Stomach smooth muscle (tissue), 2 donors: ENCODE measurements at regions not wholly inside any gene's neighbourhood (a gene's known extent, or its start where the extent isn't known, plus 50 kb on each side); places are given as distances from the start of the nearest gene placed in this dataset.
"Not testable (repeated sequence)": the region's sequence is repeated elsewhere in the genome, so short reads cannot be mapped to it uniquely, and the experiment has no call there.

Experiments used
- H3K27ac ChIP-seq: one replicate; pipeline ENCODE4 v1.7.0; 2013; ENCODE audit warnings: mild to moderate bottlenecking, low read length, inconsistent platforms
- H3K27me3 ChIP-seq, 2 donors: one replicate each; pipeline ENCODE4 v1.7.0; 2013; ENCODE audit warnings: low read length in 2 of 2; ENCODE audit not compliant: insufficient read depth in 2 of 2, control insufficient read depth in 1 of 2
- H3K36me3 ChIP-seq, 2 donors: one replicate each; pipeline ENCODE4 v1.7.0; 2013; ENCODE audit warnings: low read length in 2 of 2; ENCODE audit not compliant: control insufficient read depth in 2 of 2, insufficient read depth in 2 of 2
- H3K4me1 ChIP-seq: one replicate; pipeline ENCODE4 v1.7.0; 2013; ENCODE audit warnings: low read length; ENCODE audit not compliant: control insufficient read depth, insufficient read depth
- H3K4me3 ChIP-seq, 2 donors: one replicate each; pipeline ENCODE4 v1.7.0; 2013; ENCODE audit warnings: low read length in 2 of 2
- H3K9ac ChIP-seq, 2 donors: one replicate each; pipeline ENCODE4 v1.7.0; 2013; ENCODE audit warnings: low read length in 2 of 2, mild to moderate bottlenecking in 1 of 2
- H3K9me3 ChIP-seq, 2 donors: one replicate each; pipeline ENCODE4 v1.7.0; 2013; ENCODE audit warnings: low read length in 2 of 2; ENCODE audit not compliant: control insufficient read depth in 2 of 2
- donor health status: healthy.
- donor health status: Pancreatic carcinoma.

DNA sequence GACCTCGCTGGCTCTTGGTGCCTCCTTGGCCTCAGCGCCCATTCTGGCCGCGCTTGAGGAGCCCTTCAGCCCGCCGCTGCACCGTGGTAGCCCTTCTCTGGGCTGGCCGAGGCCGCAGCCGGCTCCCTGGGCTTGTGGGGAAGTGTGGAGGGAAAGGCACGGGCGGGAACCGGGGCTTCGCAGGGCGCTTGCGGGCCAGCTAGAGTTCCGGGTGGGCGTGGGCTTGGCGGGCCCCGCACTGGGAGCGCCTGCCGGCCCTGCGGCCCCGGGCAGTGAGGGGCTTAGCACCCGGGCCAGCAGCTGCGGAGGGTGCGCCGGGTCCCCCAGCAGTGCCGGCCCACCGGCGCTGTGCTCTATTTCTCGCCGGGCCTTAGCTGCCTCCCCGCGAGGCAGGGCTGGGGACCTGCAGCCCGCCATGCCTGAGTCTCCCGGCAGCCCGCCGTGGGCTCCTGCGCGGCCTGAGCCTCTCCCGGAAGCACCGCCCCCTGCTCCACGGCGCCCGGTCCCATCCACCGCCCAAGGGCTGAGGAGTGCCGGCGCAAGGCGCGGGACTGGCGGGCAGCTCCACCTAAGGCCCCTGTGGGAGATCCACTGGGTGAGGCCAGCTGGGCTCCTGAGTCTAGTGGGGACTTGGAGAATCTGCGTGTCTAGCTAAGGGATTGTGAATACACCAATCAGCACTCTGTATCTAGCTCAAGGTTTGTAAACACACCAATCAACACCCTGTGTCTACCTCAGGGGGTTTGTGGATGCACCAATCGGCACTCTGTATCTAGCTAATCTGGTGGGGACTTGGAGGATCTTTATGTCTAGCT lies 141.1 kb downstream of the SLCO4C1 start:
- H3K36me3 ChIP-seq, H3K4me3 ChIP-seq, H3K4me1 ChIP-seq, H3K27me3 ChIP-seq, H3K9me3 ChIP-seq, H3K9ac ChIP-seq, H3K27ac ChIP-seq: not testable (repeated sequence)

- H3K9me3 ChIP-seq = no peaks in the 10 kb centered on the region
- no peak overlapping the region for H3K4me3 ChIP-seq
- no peaks in the 10 kb centered on the region for H3K4me1 ChIP-seq
- no peaks in the 10 kb centered on the region for H3K27me3 ChIP-seq
- H3K27ac ChIP-seq = no peak overlapping the region
- H3K9ac ChIP-seq = no peak overlapping the region
- H3K36me3 ChIP-seq = no peaks in the 10 kb centered on the region
Observed at GRCh38 chr5:102154291-102154690, 141.8 kb downstream of the SLCO4C1 start.

- no peaks in the 10 kb centered on the region for H3K4me1 ChIP-seq
- no peak overlapping the region for H3K27ac ChIP-seq
- no peak overlapping the region for H3K9ac ChIP-seq
- H3K36me3 ChIP-seq = no peaks in the 10 kb centered on the region
- H3K4me3 ChIP-seq = no peak overlapping the region
- no peaks in the 10 kb centered on the region for H3K9me3 ChIP-seq
- no peaks in the 10 kb centered on the region for H3K27me3 ChIP-seq
Observed at GRCh38 chr5:102153003-102153759, 142.9 kb downstream of the SLCO4C1 start.

DNA sequence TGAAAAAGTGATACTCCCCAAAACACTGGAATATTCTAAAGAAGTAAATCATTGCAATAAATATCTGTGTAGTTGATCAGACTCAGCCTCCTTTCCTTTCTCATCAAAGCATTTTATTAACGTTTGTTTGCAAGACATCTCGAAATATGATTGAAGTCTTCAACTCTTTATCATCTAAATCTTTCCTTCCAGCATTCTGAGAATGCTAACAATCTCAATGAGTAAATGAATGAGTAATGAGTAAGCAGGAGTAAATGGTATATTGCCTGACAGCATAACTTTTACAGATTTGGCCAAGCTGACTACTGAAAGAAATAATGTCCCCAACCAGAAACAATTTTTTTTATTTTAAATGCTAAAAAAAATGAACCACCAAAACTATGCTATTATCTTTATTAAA lies 157.1 kb downstream of the SLCO4C1 start:
- H3K9me3 ChIP-seq = no peaks in the 10 kb centered on the region
- no peak overlapping the region for H3K9ac ChIP-seq
- H3K4me1 ChIP-seq = no peaks in the 10 kb centered on the region
- no peak overlapping the region for H3K27ac ChIP-seq
- no peaks in the 10 kb centered on the region for H3K36me3 ChIP-seq
- H3K27me3 ChIP-seq = no peaks in the 10 kb centered on the region
- no peak overlapping the region for H3K4me3 ChIP-seq

DNA sequence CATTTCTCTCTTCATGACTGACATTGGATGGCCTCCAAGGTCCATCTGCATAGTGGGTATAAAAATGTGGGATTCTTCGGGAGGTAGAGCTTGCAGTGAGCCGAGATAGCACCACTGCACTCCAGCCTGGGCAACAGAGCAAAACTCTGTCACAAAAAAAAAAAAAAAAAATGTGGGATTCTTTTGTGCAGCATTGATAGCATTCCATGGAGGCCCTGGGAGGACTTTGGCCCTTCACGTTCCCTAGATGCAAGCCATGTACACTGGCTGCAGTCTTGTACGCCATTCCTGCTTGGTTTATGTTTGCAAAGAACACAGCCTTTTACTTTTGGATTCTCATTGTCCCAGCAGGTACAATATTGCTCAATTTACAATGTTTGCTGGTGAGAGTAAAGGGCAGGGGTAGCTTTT lies 157.8 kb downstream of the SLCO4C1 start:
- Histone ChIP-seq H3K4me3 (no peak overlapping the region), H3K36me3 (no peaks in the 10 kb centered on the region), H3K27ac (no peak overlapping the region), H3K9ac (no peak overlapping the region), H3K9me3 (no peaks in the 10 kb centered on the region), H3K4me1 (no peaks in the 10 kb centered on the region), H3K27me3 (no peaks in the 10 kb centered on the region)

GRCh38 chr5:102130890-102131289 lies 165.2 kb downstream of the SLCO4C1 start:
- Histone ChIP-seq H3K27ac (no peak overlapping the region), H3K9me3 (no peaks in the 10 kb centered on the region), H3K36me3 (no peaks in the 10 kb centered on the region), H3K9ac (no peak overlapping the region), H3K4me1 (no peaks in the 10 kb centered on the region), H3K4me3 (no peak overlapping the region), H3K27me3 (no peaks in the 10 kb centered on the region)

DNA sequence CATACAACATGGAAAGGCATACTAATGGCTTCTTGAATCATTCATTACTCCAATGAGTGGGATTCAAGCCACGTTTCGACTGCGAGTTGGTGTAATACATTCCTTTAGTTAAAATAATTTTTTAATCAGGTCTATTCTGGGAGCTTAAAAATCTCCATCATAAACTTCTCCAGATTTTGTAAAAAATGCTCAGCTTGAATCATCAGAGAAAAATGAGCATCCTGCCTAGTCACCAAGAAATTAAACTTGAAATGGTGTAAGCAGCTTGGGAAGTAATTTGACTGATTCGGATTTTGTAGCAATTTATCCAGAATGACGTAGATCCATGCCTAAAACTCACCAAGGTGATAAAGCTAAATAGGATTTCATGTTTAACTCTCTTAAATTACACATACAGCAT lies 165.7 kb downstream of the SLCO4C1 start:
- no peaks in the 10 kb centered on the region for H3K36me3 ChIP-seq
- no peak overlapping the region for H3K27ac ChIP-seq
- H3K27me3 ChIP-seq = no peaks in the 10 kb centered on the region
- no peak overlapping the region for H3K9ac ChIP-seq
- H3K4me3 ChIP-seq = no peak overlapping the region
- no peaks in the 10 kb centered on the region for H3K9me3 ChIP-seq
- no peaks in the 10 kb centered on the region for H3K4me1 ChIP-seq

GRCh38 chr5:102119252-102119651 lies 176.8 kb downstream of the SLCO4C1 start:
- Histone ChIP-seq H3K4me1 (no peaks in the 10 kb centered on the region), H3K27ac (no peak overlapping the region), H3K9me3 (no peaks in the 10 kb centered on the region), H3K27me3 (no peaks in the 10 kb centered on the region), H3K4me3 (no peak overlapping the region), H3K9ac (no peak overlapping the region), H3K36me3 (no peaks in the 10 kb centered on the region)

- Histone ChIP-seq H3K27me3 (no peaks in the 10 kb centered on the region), H3K9me3 (no peaks in the 10 kb centered on the region), H3K27ac (no peak overlapping the region), H3K4me3 (no peak overlapping the region), H3K9ac (no peak overlapping the region), H3K36me3 (no peaks in the 10 kb centered on the region), H3K4me1 (no peaks in the 10 kb centered on the region)
Observed at GRCh38 chr5:102115736-102116135, 180.3 kb downstream of the SLCO4C1 start.

DNA sequence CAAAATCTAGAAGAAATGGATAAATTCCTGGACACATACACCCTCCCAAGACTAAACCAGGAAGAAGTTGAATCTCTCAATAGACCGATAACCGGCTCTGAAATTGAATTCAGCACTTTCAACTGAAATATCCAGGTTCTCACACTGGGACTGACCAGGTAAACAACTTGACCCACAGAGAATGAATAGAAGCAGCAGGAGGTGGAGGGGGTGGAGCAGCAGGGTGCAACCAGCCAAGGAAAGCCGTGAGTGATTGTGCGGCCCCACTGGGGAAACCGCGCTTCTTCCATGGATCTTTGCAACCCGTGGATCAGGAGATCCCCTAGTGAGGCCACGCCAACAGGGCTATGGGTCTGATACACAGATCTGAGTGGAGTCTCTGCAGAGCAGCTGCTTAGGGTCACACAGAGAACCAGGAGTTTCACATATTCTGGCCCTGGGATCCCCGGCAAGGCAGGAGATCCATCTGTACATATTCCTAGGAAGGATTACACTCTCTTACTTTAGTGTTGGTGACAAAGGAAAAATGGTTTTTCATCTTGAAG lies 181.5 kb downstream of the SLCO4C1 start:
- H3K36me3 ChIP-seq = no peaks in the 10 kb centered on the region
- no peaks in the 10 kb centered on the region for H3K9me3 ChIP-seq
- no peaks in the 10 kb centered on the region for H3K27me3 ChIP-seq
- H3K4me1 ChIP-seq = no peaks in the 10 kb centered on the region
- no peak overlapping the region for H3K9ac ChIP-seq
- no peak overlapping the region for H3K4me3 ChIP-seq
- H3K27ac ChIP-seq = no peak overlapping the region

- H3K4me3 ChIP-seq = no peak overlapping the region
- H3K9ac ChIP-seq = no peak overlapping the region
- H3K4me1 ChIP-seq = no peaks in the 10 kb centered on the region
- no peaks in the 10 kb centered on the region for H3K9me3 ChIP-seq
- H3K27me3 ChIP-seq = no peaks in the 10 kb centered on the region
- H3K36me3 ChIP-seq = no peaks in the 10 kb centered on the region
- H3K27ac ChIP-seq = no peak overlapping the region
Observed at GRCh38 chr5:102107865-102108264, 188.2 kb downstream of the SLCO4C1 start.
